NCI-H187 (cell line): ENCODE measurements at regions not wholly inside any gene's neighbourhood (a gene's known extent, or its start where the extent isn't known, plus 50 kb on each side); places are given as distances from the start of the nearest gene placed in this dataset.

Experiments used
- DNase-seq, 2 experiments: peaks; one replicate each; lab custom pipeline; 2025; lab: John Stamatoyannopoulos, UW

- DNase-seq: no peak
These were observed 126.9 kb upstream of the CTAGE1 start for GRCh38 chr18:22544626-22545025.

- no peak for DNase-seq
These were observed 127.5 kb upstream of the CTAGE1 start for GRCh38 chr18:22545066-22545760.

GRCh38 chr18:22546905-22547570 lies 129.3 kb upstream of the CTAGE1 start:
- DNase-seq: no peak

- DNase-seq: no peak
These were observed 130.3 kb upstream of the CTAGE1 start for GRCh38 chr18:22547807-22548561.

GRCh38 chr18:22549260-22549937 lies 131.7 kb upstream of the CTAGE1 start:
- no peak for DNase-seq

- DNase-seq: no peak
These were observed 132.7 kb upstream of the CTAGE1 start for GRCh38 chr18:22550366-22550765.

- DNase-seq: no peak
These were observed 133.1 kb upstream of the CTAGE1 start for GRCh38 chr18:22550861-22551260.

GRCh38 chr18:22551536-22552151 lies 133.9 kb upstream of the CTAGE1 start:
- no peak for DNase-seq

GRCh38 chr18:22552254-22552653 lies 134.5 kb upstream of the CTAGE1 start:
- DNase-seq: no peak

- DNase-seq: no peak
These were observed 135.3 kb upstream of the CTAGE1 start for GRCh38 chr18:22552899-22553460.

GRCh38 chr18:22556222-22557167 lies 138.8 kb upstream of the CTAGE1 start:
- no peak for DNase-seq

GRCh38 chr18:22557168-22557941 lies 139.6 kb upstream of the CTAGE1 start:
- DNase-seq: no peak

GRCh38 chr18:22558945-22559385 lies 141.2 kb upstream of the CTAGE1 start:
- DNase-seq: no peak

GRCh38 chr18:22559414-22560274 lies 141.9 kb upstream of the CTAGE1 start:
- no peak for DNase-seq

GRCh38 chr18:22560275-22560610 lies 142.5 kb upstream of the CTAGE1 start:
- no peak for DNase-seq

GRCh38 chr18:22560797-22561196 lies 143.1 kb upstream of the CTAGE1 start:
- no peak for DNase-seq

GRCh38 chr18:22563164-22563583 lies 145.5 kb upstream of the CTAGE1 start:
- DNase-seq: peak in 1 of 2 experiments; percentile 2

- no peak for DNase-seq
These were observed 146.3 kb upstream of the CTAGE1 start for GRCh38 chr18:22564036-22564435.
